IPS-18a (cell line): ENCODE measurements at regions not wholly inside any gene's neighbourhood (a gene's known extent, or its start where the extent isn't known, plus 50 kb on each side); places are given as distances from the start of the nearest gene placed in this dataset.
"Not testable (repeated sequence)": the region's sequence is repeated elsewhere in the genome, so short reads cannot be mapped to it uniquely, and the experiment has no call there.

ENCODE experiments used
- H3K27ac ChIP-seq: one replicate; pipeline ENCODE4 v1.5.1; 2013; ENCODE audit warnings: low read length
- H3K27me3 ChIP-seq: one replicate; pipeline ENCODE4 v1.6.1; 2013; ENCODE audit warnings: mild to moderate bottlenecking, low read length; ENCODE audit not compliant: control insufficient read depth, insufficient read depth
- H3K36me3 ChIP-seq: one replicate; pipeline ENCODE4 v1.6.1; 2013; ENCODE audit warnings: low read depth, low read length; ENCODE audit not compliant: control insufficient read depth
- H3K4me1 ChIP-seq: one replicate; pipeline ENCODE4 v1.6.1; 2013; ENCODE audit warnings: low read depth, low read length; ENCODE audit not compliant: control insufficient read depth
- H3K4me3 ChIP-seq: one replicate; pipeline ENCODE4 v1.5.1; 2013; ENCODE audit warnings: low read length
- H3K9ac ChIP-seq: one replicate; pipeline ENCODE4 v1.6.1; 2013; ENCODE audit warnings: mild to moderate bottlenecking, low read length, moderate library complexity
- H3K9me3 ChIP-seq: one replicate; pipeline ENCODE4 v1.6.1; 2013; ENCODE audit warnings: low read depth, low read length; ENCODE audit not compliant: control insufficient read depth

GRCh38 chr3:197402401-197402800 lies 104.0 kb upstream of the DLG1 start:
- H3K9ac ChIP-seq, H3K27me3 ChIP-seq, H3K4me1 ChIP-seq, H3K27ac ChIP-seq, H3K9me3 ChIP-seq, H3K36me3 ChIP-seq, H3K4me3 ChIP-seq: not testable (repeated sequence)

DNA sequence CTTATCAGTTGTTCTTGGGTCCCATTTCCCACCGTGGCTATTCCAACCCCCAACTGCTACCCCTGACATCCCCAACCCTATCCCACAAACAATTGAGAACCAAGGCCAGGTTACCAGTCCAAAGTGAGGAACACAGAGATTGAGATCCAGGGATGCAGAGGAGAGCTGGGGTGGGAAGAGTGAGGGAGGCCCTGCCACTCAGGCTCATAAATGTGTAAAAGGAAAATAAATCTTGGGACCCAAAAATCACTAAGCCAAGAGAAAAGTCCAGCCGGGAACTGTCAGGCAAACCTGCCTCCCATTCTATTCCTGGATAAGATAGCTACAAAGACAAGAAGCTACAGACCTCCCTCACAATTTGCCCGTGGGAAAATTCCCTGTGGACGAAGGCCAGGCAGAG lies 101.1 kb upstream of the DLG1 start:
- no peaks in the 10 kb centered on the region for H3K4me1 ChIP-seq
- no peaks in the 10 kb centered on the region for H3K9me3 ChIP-seq
- H3K9ac ChIP-seq, result no peak overlapping the region
- no peaks in the 10 kb centered on the region for H3K36me3 ChIP-seq
- H3K27me3 ChIP-seq, result no peaks in the 10 kb centered on the region
- H3K27ac ChIP-seq, result no peak overlapping the region
- no peak overlapping the region for H3K4me3 ChIP-seq

- H3K27me3 ChIP-seq, result no peaks in the 10 kb centered on the region
- H3K4me3 ChIP-seq, result no peak overlapping the region
- no peaks in the 10 kb centered on the region for H3K4me1 ChIP-seq
- H3K9me3 ChIP-seq, result no peaks in the 10 kb centered on the region
- no peak overlapping the region for H3K9ac ChIP-seq
- H3K27ac ChIP-seq, result no peak overlapping the region
- H3K36me3 ChIP-seq, result no peaks in the 10 kb centered on the region
Observed at GRCh38 chr3:197398286-197398878, 100.0 kb upstream of the DLG1 start.

- H3K36me3 ChIP-seq, result no peaks in the 10 kb centered on the region
- H3K9me3 ChIP-seq, result no peaks in the 10 kb centered on the region
- no peak overlapping the region for H3K27ac ChIP-seq
- H3K4me3 ChIP-seq, result no peak overlapping the region
- no peaks in the 10 kb centered on the region for H3K27me3 ChIP-seq
- H3K4me1 ChIP-seq, result no peaks in the 10 kb centered on the region
- H3K9ac ChIP-seq, result no peak overlapping the region
Observed at GRCh38 chr3:197397838-197398237, 99.4 kb upstream of the DLG1 start.

DNA sequence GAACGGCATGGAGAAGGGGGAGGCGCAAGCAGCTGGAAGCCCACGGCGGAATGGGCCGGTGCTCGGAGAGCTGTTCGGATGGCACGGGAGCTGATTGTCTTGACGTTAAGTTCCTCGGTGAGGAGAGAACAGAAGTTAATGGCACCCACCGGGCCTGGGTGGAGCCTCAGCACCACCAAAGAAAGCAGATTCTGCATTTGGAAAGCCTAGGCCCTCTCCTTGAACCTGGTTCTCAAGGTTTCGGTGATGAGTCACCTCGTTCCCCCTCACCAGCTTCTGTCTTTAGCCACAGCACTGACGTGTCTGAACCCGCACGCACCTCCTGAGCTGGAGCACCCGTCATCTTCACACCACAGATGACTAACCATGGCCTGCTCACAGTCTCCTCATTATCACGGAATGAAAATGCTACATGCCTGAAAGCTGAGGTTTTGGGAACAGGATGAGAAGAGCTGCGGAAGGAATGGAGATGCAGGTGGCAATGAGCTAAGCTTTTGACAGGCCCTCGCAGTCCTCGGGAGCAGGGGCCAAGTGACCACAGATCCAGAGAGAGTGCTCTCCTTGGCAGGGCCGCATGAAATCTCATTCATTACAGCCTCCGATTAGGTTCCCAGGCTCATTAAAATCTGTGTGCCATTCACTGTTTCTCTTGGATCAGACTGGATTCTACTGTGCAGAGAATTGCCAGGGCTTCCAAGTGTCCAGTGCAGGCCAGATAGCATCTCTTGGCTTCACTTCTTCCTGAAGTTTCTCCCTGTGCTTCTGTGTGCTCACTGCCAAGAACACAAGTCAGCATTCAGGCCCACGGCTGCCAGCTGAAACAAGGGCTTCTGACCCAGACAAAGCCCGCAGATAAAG lies 96.3 kb upstream of the DLG1 start:
- Histone ChIP-seq H3K27me3 (no peaks in the 10 kb centered on the region), H3K4me3 (no peak overlapping the region), H3K4me1 (no peaks in the 10 kb centered on the region), H3K27ac (no peak overlapping the region), H3K36me3 (no peaks in the 10 kb centered on the region), H3K9ac (no peak overlapping the region), H3K9me3 (no peaks in the 10 kb centered on the region)

DNA sequence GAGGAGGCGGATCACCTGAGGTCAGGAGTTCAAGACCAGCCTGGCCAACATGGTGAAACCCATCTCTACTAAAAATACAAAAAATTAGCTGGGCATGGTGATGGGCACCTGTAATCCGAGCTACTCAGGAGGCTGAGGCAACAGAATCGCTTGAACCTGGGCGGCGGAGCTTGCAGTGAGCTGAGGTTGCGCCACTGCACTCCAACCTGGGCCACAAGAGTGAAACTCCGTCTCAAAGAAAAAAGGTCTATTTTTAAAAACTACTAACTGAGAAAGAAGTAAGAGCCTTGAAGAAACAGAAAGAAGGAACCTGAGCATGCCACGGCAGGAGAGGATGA lies 95.7 kb upstream of the DLG1 start:
- H3K9me3 ChIP-seq, H3K27ac ChIP-seq, H3K4me1 ChIP-seq, H3K27me3 ChIP-seq, H3K9ac ChIP-seq, H3K36me3 ChIP-seq, H3K4me3 ChIP-seq: not testable (repeated sequence)

- Histone ChIP-seq H3K9ac (no peak overlapping the region), H3K27ac (no peak overlapping the region), H3K36me3 (no peaks in the 10 kb centered on the region), H3K4me1 (no peaks in the 10 kb centered on the region), H3K27me3 (no peaks in the 10 kb centered on the region), H3K4me3 (no peak overlapping the region), H3K9me3 (no peaks in the 10 kb centered on the region)
Observed at GRCh38 chr3:197393711-197394110, 95.3 kb upstream of the DLG1 start.

- H3K27ac ChIP-seq, result no peak overlapping the region
- no peaks in the 10 kb centered on the region for H3K9me3 ChIP-seq
- H3K4me3 ChIP-seq, result no peak overlapping the region
- no peaks in the 10 kb centered on the region for H3K36me3 ChIP-seq
- H3K9ac ChIP-seq, result no peak overlapping the region
- no peaks in the 10 kb centered on the region for H3K4me1 ChIP-seq
- no peaks in the 10 kb centered on the region for H3K27me3 ChIP-seq
Observed at GRCh38 chr3:197392961-197393360, 94.5 kb upstream of the DLG1 start.

DNA sequence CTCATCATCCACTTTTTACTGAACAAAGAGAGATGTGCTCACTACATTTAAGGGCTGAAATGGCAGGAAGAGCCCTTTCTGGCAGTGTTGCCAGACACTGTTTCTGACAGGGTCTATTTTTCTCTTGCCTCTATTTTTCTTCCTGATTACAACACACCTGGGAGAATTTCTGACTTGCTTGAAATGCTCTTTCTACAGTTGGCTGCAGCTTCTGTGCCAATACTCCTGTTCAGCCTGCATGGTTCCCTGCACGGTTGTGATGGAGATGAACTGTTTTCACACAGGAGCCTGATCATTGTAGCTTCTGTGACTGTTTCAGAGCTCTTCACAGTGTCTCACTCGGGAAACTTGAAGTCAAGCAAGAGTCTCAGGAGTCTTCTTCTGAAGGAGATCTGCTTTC lies 83.0 kb upstream of the DLG1 start:
- no peaks in the 10 kb centered on the region for H3K36me3 ChIP-seq
- no peak overlapping the region for H3K9ac ChIP-seq
- H3K4me3 ChIP-seq, result no peak overlapping the region
- H3K27me3 ChIP-seq, result no peaks in the 10 kb centered on the region
- no peaks in the 10 kb centered on the region for H3K9me3 ChIP-seq
- H3K27ac ChIP-seq, result no peak overlapping the region
- H3K4me1 ChIP-seq, result no peaks in the 10 kb centered on the region

DNA sequence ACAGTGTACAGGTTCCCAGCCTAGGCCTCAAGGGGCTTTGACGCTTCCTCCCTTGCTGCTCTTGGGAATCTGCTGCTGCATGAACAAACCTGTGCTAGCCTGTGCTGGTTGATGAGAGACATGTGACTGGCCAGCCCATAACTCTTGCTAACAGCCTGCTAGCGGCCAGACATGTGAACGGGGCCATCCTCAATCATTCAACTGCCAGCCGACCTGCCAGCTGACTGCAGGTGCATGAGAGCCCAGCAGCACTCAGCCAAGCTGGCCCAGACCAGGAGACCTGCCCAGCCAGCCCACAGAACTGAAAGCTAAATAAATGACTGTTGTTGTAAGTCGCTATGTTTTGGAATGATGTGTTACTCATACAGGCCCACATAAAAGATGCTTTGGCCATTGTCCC lies 82.4 kb upstream of the DLG1 start:
- no peaks in the 10 kb centered on the region for H3K9me3 ChIP-seq
- no peaks in the 10 kb centered on the region for H3K36me3 ChIP-seq
- no peak overlapping the region for H3K9ac ChIP-seq
- H3K27ac ChIP-seq, result no peak overlapping the region
- no peak overlapping the region for H3K4me3 ChIP-seq
- H3K27me3 ChIP-seq, result no peaks in the 10 kb centered on the region
- H3K4me1 ChIP-seq, result no peaks in the 10 kb centered on the region

DNA sequence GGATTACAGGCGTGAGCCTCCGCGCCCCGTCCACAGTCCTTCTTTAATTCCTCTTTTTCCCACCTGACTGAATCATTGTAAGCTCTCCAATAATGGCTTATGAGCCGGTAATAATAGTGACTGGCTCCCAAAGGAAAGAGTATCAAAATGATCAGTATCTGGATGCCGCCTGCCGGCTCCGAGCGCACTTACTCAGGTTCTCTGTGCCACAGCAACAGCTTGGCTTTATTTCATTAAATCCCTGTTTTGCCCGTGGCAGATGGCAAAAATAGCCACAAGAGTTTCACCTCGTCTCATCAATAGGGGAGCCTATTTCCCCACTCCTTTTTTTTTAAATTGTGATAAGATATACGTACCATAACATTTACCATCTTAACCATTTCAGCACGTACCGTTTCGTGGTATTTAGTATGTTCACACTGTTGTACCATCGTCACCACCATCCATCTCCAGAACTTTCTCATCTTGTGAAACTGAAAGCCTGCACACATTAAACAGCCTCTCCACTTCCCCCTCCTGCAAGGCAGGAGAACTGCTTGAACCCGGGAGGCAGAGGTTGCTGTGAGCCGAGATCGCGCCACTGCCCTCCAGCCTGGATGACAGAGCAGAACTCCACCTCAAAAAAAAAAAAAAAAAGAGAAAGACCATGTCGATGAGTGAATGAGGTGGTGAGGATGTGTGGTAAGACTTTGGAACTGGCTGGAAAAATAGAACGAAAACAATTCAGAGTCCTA lies 80.7 kb upstream of the DLG1 start:
- Histone ChIP-seq H3K36me3 (no peaks in the 10 kb centered on the region), H3K27me3 (no peaks in the 10 kb centered on the region), H3K9me3 (no peaks in the 10 kb centered on the region), H3K9ac (no peak overlapping the region), H3K4me3 (no peak overlapping the region), H3K27ac (no peak overlapping the region), H3K4me1 (no peaks in the 10 kb centered on the region)
